GM23338 (cell line): ENCODE measurements at regions not wholly inside any gene's neighbourhood (a gene's known extent, or its start where the extent isn't known, plus 50 kb on each side); places are given as distances from the start of the nearest gene placed in this dataset.

Experiments used
- ATAC-seq: fragments of 200-7000 bp; cut with Tn5 transposase; 3 replicates; pipeline ENCODE4 v1.9.1; 2020
- DNase-seq: peaks from one replicate; pipeline ENCODE4 v3.0.0-alpha.2; 2015; ENCODE audit warnings: low spot score
- H2AFZ ChIP-seq: fragments of 200-600 bp; sonication (generic); 2 replicates; pipeline ENCODE4 v1.8.0; 2016; ENCODE audit warnings: antibody characterized with exemption, mild to moderate bottlenecking, moderate library complexity
- H3F3A ChIP-seq: fragments of 200-600 bp; sonication (generic); replicated peaks from 2 replicates; pipeline ENCODE4 v1.8.0; 2017; ENCODE audit warnings: antibody characterized with exemption, mixed run types, low read depth
- H3K27ac ChIP-seq: fragments of 200-600 bp; sonication (generic); 2 replicates; pipeline ENCODE4 v1.6.1; 2016; ENCODE audit warnings: low read depth
- H3K27me3 ChIP-seq: fragments of 200-600 bp; sonication (generic); 2 replicates; pipeline ENCODE4 v1.8.0; 2016; ENCODE audit warnings: mild to moderate bottlenecking, mixed run types, moderate library complexity; ENCODE audit not compliant: insufficient read depth
- H3K36me3 ChIP-seq: fragments of 200-600 bp; sonication (generic); 2 replicates; pipeline ENCODE4 v1.8.0; 2016; ENCODE audit warnings: mild to moderate bottlenecking; ENCODE audit not compliant: insufficient read depth
- H3K4me1 ChIP-seq: fragments of 200-600 bp; sonication (generic); 2 replicates; pipeline ENCODE4 v1.8.0; 2016; ENCODE audit warnings: mild to moderate bottlenecking, moderate library complexity; ENCODE audit not compliant: insufficient read depth
- H3K4me2 ChIP-seq: fragments of 200-600 bp; sonication (generic); 2 replicates; pipeline ENCODE4 v1.7.1; 2017; ENCODE audit warnings: mixed run types
- H3K4me3 ChIP-seq: fragments of 200-600 bp; sonication (generic); 2 replicates; pipeline ENCODE4 v1.6.1; 2016; ENCODE audit warnings: mixed run types
- H3K79me2 ChIP-seq: fragments of 200-600 bp; sonication (generic); replicated peaks from 2 replicates; pipeline ENCODE4 v1.8.0; 2017; ENCODE audit warnings: mild to moderate bottlenecking; ENCODE audit not compliant: insufficient read depth
- H3K9me2 ChIP-seq: fragments of 200-600 bp; sonication (generic); 2 replicates; pipeline ENCODE4 v1.8.0; 2017; ENCODE audit not compliant: insufficient read depth
- H4K20me1 ChIP-seq: fragments of 200-600 bp; sonication (generic); replicated peaks from 2 replicates; pipeline ENCODE4 v1.8.0; 2017; ENCODE audit warnings: mild to moderate bottlenecking; ENCODE audit not compliant: insufficient read depth
- H3K27ac Mint-ChIP-seq: 2 replicates; pipeline ENCODE4 v1.8.0; 2020; ENCODE audit warnings: inconsistent platforms, mild to moderate bottlenecking, moderate library complexity, mixed read lengths
- H3K27me3 Mint-ChIP-seq: 3 replicates; pipeline ENCODE4 v1.8.0; 2022; ENCODE audit warnings: low read depth, mild to moderate bottlenecking, moderate library complexity, mixed read lengths, inconsistent platforms; ENCODE audit not compliant: insufficient read depth, poor library complexity
- H3K36me3 Mint-ChIP-seq: 3 replicates; pipeline ENCODE4 v1.8.0; 2021; ENCODE audit warnings: low read depth, mild to moderate bottlenecking, inconsistent platforms, moderate library complexity, mixed read lengths
- H3K4me1 Mint-ChIP-seq: 3 replicates; pipeline ENCODE4 v1.8.0; 2020; ENCODE audit warnings: mild to moderate bottlenecking, inconsistent platforms, mixed read lengths
- H3K4me3 Mint-ChIP-seq: 3 replicates; pipeline ENCODE4 v1.8.0; 2021; ENCODE audit warnings: moderate library complexity, mild to moderate bottlenecking, inconsistent platforms, mixed read lengths
- H3K9me3 Mint-ChIP-seq: 3 replicates; pipeline ENCODE4 v1.8.0; 2020; ENCODE audit warnings: moderate library complexity, mild to moderate bottlenecking, inconsistent platforms, mixed read lengths
- CTCF ChIP-seq, 2 experiments: fragments of 200-600 bp in 1 of 2; sonication (generic) in 1 of 2; conservative IDR thresholded peaks; 2 replicates each; pipeline versions ENCODE4 v1.5.1 to v1.6.1; 2016 to 2017; ENCODE audit warnings: antibody characterized with exemption in 2 of 2, low read depth in 2 of 2, mild to moderate bottlenecking in 2 of 2, moderate library complexity in 1 of 2
- EZH2 ChIP-seq: fragments of 200-600 bp; sonication (generic); IDR thresholded peaks from one replicate; pipeline ENCODE4 v1.8.0; 2017; ENCODE audit warnings: antibody characterized with exemption, mild to moderate bottlenecking, low read depth; ENCODE audit not compliant: unreplicated experiment
- JUNB ChIP-seq: IDR thresholded peaks from one replicate; pipeline ENCODE4 v1.6.1; 2016; ENCODE audit warnings: antibody characterized with exemption; ENCODE audit not compliant: unreplicated experiment
- POLR2AphosphoS5 ChIP-seq: IDR thresholded peaks from 2 replicates; pipeline ENCODE4 v1.6.1; 2016; ENCODE audit warnings: antibody characterized with exemption, low read depth
- STAT1 ChIP-seq: IDR thresholded peaks from one replicate; pipeline ENCODE4 v1.6.1; 2016; ENCODE audit warnings: antibody characterized with exemption; ENCODE audit not compliant: unreplicated experiment
- ZNF114 ChIP-seq: fragments of 250-450 bp; sonication (Bioruptor Pico); IDR thresholded peaks from 2 replicates; pipeline ENCODE4 v1.5.0; 2020; ENCODE audit warnings: mild to moderate bottlenecking, moderate library complexity
- ZNF331 ChIP-seq: fragments of 250-450 bp; sonication (Bioruptor Pico); IDR thresholded peaks from 2 replicates; pipeline ENCODE4 v1.5.0; 2020; ENCODE audit warnings: low read depth, mild to moderate bottlenecking, moderate library complexity
- ZNF462 ChIP-seq: fragments of 250-450 bp; sonication (Bioruptor Pico); IDR thresholded peaks from 2 replicates; pipeline ENCODE4 v1.5.0; 2020; ENCODE audit warnings: mild to moderate bottlenecking, moderate library complexity

GRCh38 chr2:195047955-195048354 is 609.1 kb upstream of the SLC39A10 start:
- no peak overlapping the region for H3K4me3 ChIP-seq
- Mint-ChIP-seq H3K4me3 (no peak overlapping the region), H3K27me3 (no peaks in the 10 kb centered on the region), H3K36me3 (no peaks in the 10 kb centered on the region), H3K4me1 (peaks cover 20% of the 10 kb centered on the region), H3K9me3 (no peaks in the 10 kb centered on the region), H3K27ac (no peak overlapping the region)
- no peaks in the 10 kb centered on the region for H3F3A ChIP-seq
- no peaks in the 10 kb centered on the region for H3K79me2 ChIP-seq
- peaks cover 22% of the 10 kb centered on the region for H3K4me1 ChIP-seq
- no peaks in the 10 kb centered on the region for H3K27me3 ChIP-seq
- no peaks in the 10 kb centered on the region for H4K20me1 ChIP-seq
- no peak overlapping the region for H2AFZ ChIP-seq
- ATAC-seq (no peak), DNase-seq (no peak)
- TF ChIP-seq ZNF462 (CRISPR knock-in tag) = no peak
- no peak for TF ChIP-seq STAT1
- TF ChIP-seq ZNF331 (CRISPR knock-in tag) = no peak
- TF ChIP-seq JUNB = no peak
- H3K27ac ChIP-seq = no peak overlapping the region
- no peaks in the 10 kb centered on the region for H3K36me3 ChIP-seq
- no peaks in the 10 kb centered on the region for H3K9me2 ChIP-seq
- H3K4me2 ChIP-seq = no peak overlapping the region

GRCh38 chr2:195044801-195045200 is 612.2 kb upstream of the SLC39A10 start:
- H3K27me3 ChIP-seq = no peaks in the 10 kb centered on the region
- H3K27ac ChIP-seq = no peak overlapping the region
- no peaks in the 10 kb centered on the region for H3K27me3 Mint-ChIP-seq
- ATAC-seq = no peak
- TF ChIP-seq CTCF (conservative IDR thresholded peaks at IDR 0.05; ENCODE audit: low read depth in 2 of 2) = no peak
- TF ChIP-seq POLR2AphosphoS5 = no peak
- TF ChIP-seq ZNF114 (CRISPR knock-in tag) = no peak
- TF ChIP-seq ZNF331 (CRISPR knock-in tag) = no peak
- TF ChIP-seq EZH2 = no peak
- no peak overlapping the region for H3K4me3 ChIP-seq
- H2AFZ ChIP-seq = no peak overlapping the region
- peaks cover 22% of the 10 kb centered on the region for H3K4me1 ChIP-seq
- H3K4me1 Mint-ChIP-seq = peaks cover 20% of the 10 kb centered on the region
- H3K36me3 ChIP-seq = no peaks in the 10 kb centered on the region
- H3K27ac Mint-ChIP-seq = no peak overlapping the region
- H3K79me2 ChIP-seq = no peaks in the 10 kb centered on the region
- no peak for DNase-seq
- no peaks in the 10 kb centered on the region for H3F3A ChIP-seq
- no peaks in the 10 kb centered on the region for H3K36me3 Mint-ChIP-seq
- H3K9me3 Mint-ChIP-seq = no peaks in the 10 kb centered on the region
- H3K4me3 Mint-ChIP-seq = no peak overlapping the region
- peak overlapping the region; percentile 49; the same call in 1 of the 2 replicates for H3K4me2 ChIP-seq
- no peaks in the 10 kb centered on the region for H3K9me2 ChIP-seq
- H4K20me1 ChIP-seq = no peaks in the 10 kb centered on the region
